Testis (tissue), 2 donors: ENCODE measurements at regions not wholly inside any gene's neighbourhood (a gene's known extent, or its start where the extent isn't known, plus 50 kb on each side); places are given as distances from the start of the nearest gene placed in this dataset.

Experiments used
- DNase-seq: peaks from one replicate; pipeline ENCODE4 v3.0.0-alpha.2; 2019
- H3K27ac ChIP-seq, 2 donors: fragments of 200-600 bp; sonication (generic); one replicate each; pipeline ENCODE4 v1.5.1; 2019
- H3K27me3 ChIP-seq: fragments of 200-600 bp; sonication (generic); one replicate; pipeline ENCODE4 v1.5.1; 2019
- H3K36me3 ChIP-seq: fragments of 200-600 bp; sonication (generic); one replicate; pipeline ENCODE4 v1.5.1; 2017; ENCODE audit warnings: low read depth; ENCODE audit errors: missing control alignments
- H3K4me1 ChIP-seq: fragments of 200-600 bp; sonication (generic); one replicate; pipeline ENCODE4 v1.5.1; 2019
- H3K4me3 ChIP-seq, 2 donors: fragments of 200-600 bp; sonication (generic); one replicate each; pipeline ENCODE4 v1.5.1; 2017 to 2019
- H3K9me3 ChIP-seq: fragments of 200-600 bp; sonication (generic); one replicate; pipeline ENCODE4 v1.5.1; 2017
- CTCF ChIP-seq, 3 experiments: fragments of 450-650 bp in 2 of 3; fragments of 200-600 bp in 1 of 3; sonication (generic) in 1 of 3; IDR thresholded peaks; one replicate each; pipeline ENCODE4 v1.5.1; 2016 to 2019; ENCODE audit warnings: antibody characterized with exemption in 3 of 3, mild to moderate bottlenecking in 2 of 3, moderate library complexity in 1 of 3
- POLR2A ChIP-seq: fragments of 450-650 bp; IDR thresholded peaks from one replicate; pipeline ENCODE4 v1.6.1; 2017; ENCODE audit warnings: antibody characterized with exemption, mild to moderate bottlenecking, moderate library complexity
- WGBS, 2 donors: methylation state at CpG; one replicate each; pipeline ENCODE4 v1.1.5; 2018; 5-methylcytosine and 5-hydroxymethylcytosine counted together
- intact Hi-C: fragments of 100-400 bp; cut with DNase I; formaldehyde crosslinking; loops from one replicate; pipeline ENCODE4 v1.15.1; 2023; ENCODE audit warnings: low total_unique reads

GRCh38 chr1:95699149-95699953, 465.3 kb downstream of the RWDD3 start:
- intact Hi-C loops = no loop called here
- H3K4me3 ChIP-seq = no peak overlapping the region
- no peak for TF ChIP-seq CTCF (IDR thresholded peaks at IDR 0.05)
- TF ChIP-seq POLR2A = no peak
- no peaks in the 10 kb centered on the region for H3K27me3 ChIP-seq
- WGBS, 2 donors = 57 to 67% methylated on average over 3 of the region's 3 CpGs
- H3K4me1 ChIP-seq = no peaks in the 10 kb centered on the region
- H3K9me3 ChIP-seq = no peaks in the 10 kb centered on the region
- H3K27ac ChIP-seq = no peak overlapping the region
- H3K36me3 ChIP-seq = no peaks in the 10 kb centered on the region
- DNase-seq = no peak

GRCh38 chr1:95701450-95702173, 467.6 kb downstream of the RWDD3 start:
- intact Hi-C loops = no loop called here

DNA sequence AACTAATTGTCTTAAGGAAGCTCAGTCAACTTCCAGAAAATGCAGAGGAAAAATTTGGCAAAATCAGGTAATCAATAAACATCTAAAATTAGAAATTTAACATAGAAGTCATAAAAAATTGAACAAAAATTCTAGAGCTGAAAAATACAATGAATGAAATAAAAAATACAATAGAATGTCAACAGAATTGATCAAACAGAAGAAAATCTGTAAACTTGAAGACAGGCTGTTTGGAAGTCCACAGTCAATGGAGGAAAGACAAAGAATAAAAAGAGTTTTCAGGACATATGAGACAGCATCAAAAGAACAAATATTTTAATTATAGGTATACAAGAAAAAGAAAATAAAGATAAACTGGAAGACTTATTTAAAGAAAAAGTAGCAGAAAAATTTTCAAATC, 469.0 kb downstream of the RWDD3 start:
- no peaks in the 10 kb centered on the region for H3K27me3 ChIP-seq
- intact Hi-C loops = no loop called here
- no peak for DNase-seq
- H3K27ac ChIP-seq = no peak overlapping the region
- no peak overlapping the region for H3K4me3 ChIP-seq
- H3K4me1 ChIP-seq = no peaks in the 10 kb centered on the region
- H3K36me3 ChIP-seq = no peaks in the 10 kb centered on the region
- no peak for TF ChIP-seq POLR2A
- no peak for TF ChIP-seq CTCF (IDR thresholded peaks at IDR 0.05)
- H3K9me3 ChIP-seq = no peaks in the 10 kb centered on the region

More at GRCh38 chr1:95701450-95702173, 467.6 kb downstream of the RWDD3 start:
- TF ChIP-seq CTCF (IDR thresholded peaks at IDR 0.05) = no peak
- no peak for TF ChIP-seq POLR2A
- no peak for DNase-seq
- Histone ChIP-seq H3K4me1 (no peaks in the 10 kb centered on the region), H3K9me3 (no peaks in the 10 kb centered on the region), H3K27ac (no peak overlapping the region), H3K36me3 (no peaks in the 10 kb centered on the region), H3K4me3 (no peak overlapping the region), H3K27me3 (no peaks in the 10 kb centered on the region)
- 93 to 98% methylated on average over 4 of the region's 4 CpGs for WGBS, 2 donors

- H3K27ac ChIP-seq = no peak overlapping the region
- H3K36me3 ChIP-seq = no peaks in the 10 kb centered on the region
- no peak for DNase-seq
- no peaks in the 10 kb centered on the region for H3K9me3 ChIP-seq
- intact Hi-C loops = no loop called here
- WGBS, 2 donors = 88 to 97% methylated on average over 3 of the region's 3 CpGs
- H3K4me1 ChIP-seq = no peaks in the 10 kb centered on the region
- no peak overlapping the region for H3K4me3 ChIP-seq
- no peaks in the 10 kb centered on the region for H3K27me3 ChIP-seq
- TF ChIP-seq CTCF (IDR thresholded peaks at IDR 0.05) = no peak
- no peak for TF ChIP-seq POLR2A
These were observed 482.1 kb downstream of the RWDD3 start for GRCh38 chr1:95716097-95716496.
